HG02678 (cell line): ENCODE measurements at regions not wholly inside any gene's neighbourhood (a gene's known extent, or its start where the extent isn't known, plus 50 kb on each side); places are given as distances from the start of the nearest gene placed in this dataset.

Experiments
- ATAC-seq: cut with Tn5 transposase; IDR thresholded peaks from one replicate; pipeline ENCODE4 v1.9.1; 2021; ENCODE audit warnings: mild to moderate bottlenecking, moderate library complexity; ENCODE audit not compliant: unreplicated experiment

DNA sequence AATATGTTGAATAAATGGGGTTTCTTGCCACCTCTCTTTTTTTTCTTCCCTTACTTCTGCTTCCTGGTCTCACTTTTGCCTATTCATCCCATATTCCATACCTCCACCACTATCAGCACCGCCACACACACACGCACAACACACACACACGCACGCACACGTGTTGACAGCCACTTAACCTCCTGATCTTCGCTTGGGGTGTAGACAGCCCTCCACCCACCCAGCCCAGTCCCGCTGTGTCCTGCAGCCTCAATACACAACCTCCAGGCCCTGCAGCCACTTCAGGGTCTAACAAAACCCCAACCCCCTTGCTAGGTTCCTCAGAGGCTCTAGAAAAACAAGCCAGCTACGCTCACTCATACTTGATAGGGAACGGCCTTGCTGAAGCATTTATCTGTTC is 72.3 kb downstream of the LINC00237 start:
- no peak for ATAC-seq

DNA sequence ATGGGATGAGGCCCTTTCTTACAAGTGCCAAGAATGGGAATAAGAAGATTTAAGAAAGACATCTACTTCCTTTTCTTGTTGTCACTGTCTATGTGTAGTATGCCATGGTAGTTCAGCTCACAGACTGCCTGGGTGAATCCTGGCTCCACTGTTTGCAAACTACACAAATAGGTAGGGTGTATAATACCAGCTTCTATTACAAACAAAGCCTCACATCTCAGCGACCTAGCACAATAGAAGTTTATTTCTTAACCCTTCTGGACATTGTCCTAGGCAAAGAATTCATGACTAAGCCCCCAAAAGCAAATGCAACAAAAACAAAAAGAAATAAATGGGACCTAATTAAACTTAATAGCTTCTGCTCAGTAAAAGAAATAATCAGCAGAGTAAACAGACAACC is 74.5 kb downstream of the LINC00237 start:
- no peak for ATAC-seq

DNA sequence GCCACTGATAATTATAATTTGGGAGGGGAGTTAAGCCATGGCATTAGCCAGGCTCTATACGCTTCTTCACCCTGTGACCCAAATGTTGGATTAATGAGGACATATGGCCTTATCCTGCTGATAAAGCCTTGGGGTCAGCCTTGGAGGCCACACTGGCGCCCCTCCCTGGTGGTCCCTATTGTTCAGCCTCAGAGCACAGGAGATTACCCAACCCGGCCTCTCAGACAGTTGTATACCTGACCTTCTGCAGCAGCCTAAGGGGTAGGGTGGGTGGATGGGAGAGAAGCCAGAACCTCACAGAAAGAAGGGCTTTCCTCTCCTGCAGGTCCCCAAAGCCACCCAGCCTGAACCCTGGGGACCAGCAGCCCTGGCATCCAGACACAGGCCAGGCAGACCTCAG is 76.8 kb downstream of the LINC00237 start:
- ATAC-seq = no peak

DNA sequence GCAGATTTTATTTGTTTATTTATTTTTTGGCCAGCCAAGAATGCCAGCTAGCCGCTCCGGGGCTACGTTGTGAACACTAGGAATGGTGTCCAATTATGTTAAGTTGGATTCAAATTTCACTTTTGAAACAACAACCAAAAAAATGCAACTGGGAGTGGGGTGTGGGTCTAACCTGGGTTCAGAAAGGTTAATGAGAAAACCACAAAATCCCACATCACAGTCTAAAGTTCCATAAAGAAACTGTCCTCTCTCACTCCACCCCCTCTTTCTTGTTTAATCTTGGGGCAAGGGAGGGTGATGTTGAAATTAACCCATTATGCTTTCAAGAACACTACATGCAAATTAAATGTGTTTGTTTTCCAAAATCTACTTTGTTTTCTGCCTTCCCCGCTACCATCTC is 77.2 kb downstream of the LINC00237 start:
- ATAC-seq = no peak

DNA sequence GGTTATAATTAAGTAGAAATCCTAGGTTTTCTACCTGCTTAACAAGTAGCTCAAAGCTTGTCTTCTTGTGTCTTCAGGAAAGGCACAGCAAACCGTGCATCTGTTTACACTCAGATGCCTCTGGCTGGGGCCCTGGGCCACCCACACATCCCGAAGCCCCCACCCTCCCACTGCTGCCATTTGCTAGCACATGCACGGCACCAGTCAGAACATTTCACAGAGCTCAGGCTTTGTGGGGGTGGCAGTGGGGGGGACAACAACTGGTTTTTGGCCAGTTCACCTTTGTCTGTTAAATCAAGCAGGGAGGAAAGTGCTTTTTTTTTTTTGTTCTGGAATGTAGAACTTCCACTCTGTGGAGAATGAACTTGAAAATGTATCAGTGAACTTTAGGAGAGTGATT is 77.7 kb downstream of the LINC00237 start:
- no peak for ATAC-seq

DNA sequence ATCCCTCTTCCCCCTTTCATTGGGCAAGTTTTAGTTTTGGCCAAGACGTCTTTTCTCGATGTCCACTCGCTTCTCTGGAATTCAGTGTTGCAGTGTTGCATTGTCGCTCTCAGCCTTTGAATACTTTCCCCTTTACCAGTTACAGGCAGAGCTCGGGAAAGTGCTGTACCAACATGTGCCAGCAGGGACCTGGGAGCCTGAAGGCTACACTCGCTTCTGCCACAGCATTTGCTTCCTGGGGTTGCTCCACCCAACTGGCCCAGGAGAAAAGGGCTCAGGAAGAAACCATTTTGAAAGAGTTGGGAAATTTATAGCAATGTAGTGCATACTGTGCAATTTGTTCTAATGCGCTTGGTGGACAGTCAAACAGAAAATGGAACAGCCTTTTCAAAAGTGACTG is 78.6 kb downstream of the LINC00237 start:
- ATAC-seq = no peak

DNA sequence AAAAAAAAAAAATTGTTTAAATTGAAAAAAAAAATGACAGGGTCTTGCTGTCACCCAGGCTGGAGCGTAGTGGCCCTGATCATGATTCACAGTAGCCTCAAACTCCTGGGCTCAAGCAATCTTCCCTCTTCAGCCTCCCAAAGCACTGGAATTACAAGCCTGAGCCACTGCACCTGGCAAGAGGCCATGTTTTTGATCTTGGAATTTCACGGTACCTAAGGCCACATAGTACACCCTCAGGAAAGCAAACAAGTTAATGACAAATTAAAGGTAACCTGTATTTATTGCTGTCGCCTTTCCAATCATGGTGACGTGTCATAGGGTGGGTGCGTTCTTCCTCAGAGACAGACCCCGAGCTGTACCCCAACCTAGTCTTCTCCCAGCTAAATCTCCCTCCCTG is 79.2 kb downstream of the LINC00237 start:
- no peak for ATAC-seq

DNA sequence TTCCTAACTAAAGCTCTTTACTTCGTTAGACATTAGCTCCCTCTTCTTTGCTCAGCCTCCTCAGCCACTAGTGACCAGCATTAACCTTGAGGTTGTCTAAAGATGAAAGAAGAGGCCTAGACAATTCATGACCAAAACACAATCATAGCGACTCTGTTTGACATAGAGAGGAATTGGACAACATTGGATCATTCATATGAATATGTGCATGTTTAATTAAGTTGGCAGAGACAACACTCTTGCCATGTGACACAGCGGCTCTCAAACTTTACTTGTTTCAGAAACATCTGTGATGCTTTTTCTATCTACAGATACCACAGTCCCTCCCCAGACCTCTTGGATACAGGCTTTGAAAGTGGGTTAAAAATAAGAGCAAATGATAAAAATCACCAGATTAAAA is 81.7 kb downstream of the LINC00237 start:
- no peak for ATAC-seq

DNA sequence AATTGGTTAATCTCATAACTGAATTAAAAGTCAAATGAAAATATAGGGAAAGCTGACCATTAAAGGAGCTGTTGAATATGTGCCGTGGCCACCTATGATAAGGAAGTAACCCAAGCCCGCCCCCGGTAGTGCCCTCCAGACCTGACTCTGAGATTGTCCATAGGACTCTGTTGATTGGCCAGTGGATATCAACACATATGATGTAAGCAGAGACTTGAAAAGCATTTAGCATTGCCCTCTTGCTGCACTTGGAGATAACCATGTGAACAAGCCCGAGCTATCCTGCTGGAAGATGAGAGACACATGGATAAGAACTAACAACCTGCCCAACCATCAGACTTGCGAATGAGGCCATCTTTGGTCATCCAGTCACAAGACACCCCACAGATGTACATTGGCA is 83.2 kb downstream of the LINC00237 start:
- no peak for ATAC-seq

DNA sequence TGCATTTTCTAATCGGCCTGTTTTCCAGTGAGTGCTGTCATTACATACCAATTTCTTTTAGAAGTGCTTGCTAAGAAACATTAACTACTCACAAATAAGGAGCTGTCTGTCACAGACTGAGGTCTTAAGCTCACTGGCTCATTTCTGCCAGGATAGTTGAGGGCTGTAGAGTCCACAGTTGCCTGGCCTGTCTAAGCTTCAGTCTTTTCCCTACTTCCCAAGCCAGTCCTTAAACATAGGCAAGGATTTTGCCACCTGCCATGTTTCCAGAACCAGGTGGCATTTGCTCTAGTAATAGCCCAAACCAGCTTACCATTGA is 84.7 kb downstream of the LINC00237 start:
- no peak for ATAC-seq

DNA sequence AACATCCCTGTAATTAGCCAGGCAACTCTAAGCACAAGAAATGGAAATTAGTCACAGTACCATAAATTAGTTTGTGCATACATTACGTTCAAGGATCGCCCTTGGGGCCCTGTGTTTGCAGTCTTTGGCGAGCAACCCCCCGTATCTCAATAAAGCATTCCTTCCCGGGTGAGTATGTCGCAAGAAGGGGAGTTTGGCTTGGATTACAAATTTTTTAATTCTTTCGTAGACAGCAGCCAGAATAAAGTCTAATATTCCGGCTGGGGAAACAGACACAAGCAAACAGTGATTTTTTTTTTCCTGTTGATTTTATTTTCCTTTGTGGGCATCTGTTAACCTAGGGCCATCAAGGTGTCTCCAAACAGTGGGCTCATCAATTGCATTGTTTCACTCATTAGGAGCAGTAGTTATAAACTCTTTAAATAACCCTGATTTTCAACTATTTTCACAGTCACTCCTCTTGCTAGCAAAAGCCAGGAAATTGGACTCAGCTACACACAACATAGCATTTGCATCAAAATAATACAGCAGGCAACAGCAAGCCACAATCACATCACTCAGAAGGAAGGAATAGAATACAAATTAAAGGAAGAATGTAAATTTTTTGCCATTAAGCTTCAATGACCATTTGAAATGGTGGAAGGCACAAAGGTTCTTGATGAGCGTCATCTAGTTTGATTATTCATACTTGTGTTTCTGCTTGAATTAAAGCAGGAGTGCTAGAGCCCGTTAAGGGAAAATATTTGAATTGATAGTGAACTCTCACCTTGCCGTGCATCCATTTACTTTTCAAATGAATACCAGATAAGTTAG is 85.3 kb downstream of the LINC00237 start:
- no peak for ATAC-seq

DNA sequence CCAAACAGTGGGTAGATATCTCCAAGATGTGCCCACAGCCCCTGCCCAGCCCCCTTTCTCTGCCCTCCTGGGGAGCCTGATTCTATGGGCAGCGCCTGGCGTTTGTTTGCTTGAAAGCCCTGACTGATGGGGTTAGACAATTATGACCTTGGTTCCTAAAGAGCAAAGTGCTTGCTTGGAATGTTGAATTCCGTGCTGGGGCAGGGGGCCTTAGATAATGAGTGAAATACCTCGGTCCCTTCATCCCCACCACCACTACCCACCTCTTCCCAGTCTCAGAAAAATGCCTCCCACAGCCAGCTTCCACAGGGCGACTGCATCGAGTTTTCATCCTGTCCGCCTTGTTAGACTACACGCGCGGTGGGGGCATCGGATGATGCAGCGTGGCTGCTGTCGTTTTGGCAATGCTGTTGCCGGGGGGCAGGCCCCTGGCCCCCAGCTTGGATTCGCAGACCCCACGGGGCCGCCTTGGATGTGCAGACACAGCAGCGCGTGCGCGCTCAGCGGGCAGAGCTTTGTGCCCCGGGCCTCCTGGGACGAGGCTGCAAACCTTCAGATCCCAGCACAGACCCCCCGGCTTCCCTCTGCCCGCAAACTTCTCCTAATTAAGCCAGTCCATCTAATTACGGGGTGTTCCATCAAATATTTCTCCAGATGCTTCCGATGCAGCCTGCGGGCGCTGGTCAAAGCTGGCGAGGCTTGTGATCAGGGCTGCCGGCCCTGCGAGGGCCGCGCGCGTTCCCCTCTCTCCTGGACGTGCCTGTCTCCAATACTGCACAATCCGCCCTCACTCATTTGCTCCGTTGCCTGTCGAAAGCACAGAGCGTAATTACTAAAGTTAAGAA is 86.1 kb downstream of the LINC00237 start:
- no peak for ATAC-seq

DNA sequence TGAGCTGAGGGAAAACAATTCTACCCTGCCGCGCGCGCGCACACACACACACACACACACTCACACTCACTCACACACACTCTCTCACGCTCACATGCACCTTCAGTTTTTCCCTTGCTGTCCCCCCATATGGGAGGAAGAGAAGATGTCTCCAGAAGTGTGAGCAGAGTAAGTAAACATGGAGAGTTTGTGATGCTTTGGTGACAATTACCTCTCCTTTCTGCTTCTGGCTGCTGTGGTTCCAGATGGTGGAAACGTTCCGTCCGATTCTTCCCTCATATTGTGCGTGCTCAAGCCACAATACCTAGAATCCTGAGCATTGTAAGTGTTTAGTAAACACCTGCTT is 86.7 kb downstream of the LINC00237 start:
- ATAC-seq = no peak

DNA sequence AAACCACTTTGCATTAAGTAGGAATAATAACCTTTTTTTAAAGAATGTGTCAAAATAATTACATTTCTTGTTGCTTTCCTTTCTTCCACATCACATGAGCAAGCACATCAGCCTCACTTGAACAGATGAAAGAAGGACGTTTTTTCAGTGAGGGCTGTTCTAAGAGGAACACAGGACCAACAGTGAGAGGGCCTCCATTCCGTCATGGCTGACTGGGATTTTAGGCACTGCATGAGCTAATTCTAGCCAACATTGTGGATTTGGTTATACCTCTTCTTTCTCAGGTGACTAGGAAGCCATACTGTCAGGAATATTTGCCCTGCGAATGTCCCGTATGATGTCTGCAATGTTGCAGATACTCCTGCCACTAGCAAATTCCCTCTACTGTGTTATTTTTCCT is 87.6 kb downstream of the LINC00237 start:
- ATAC-seq = no peak

DNA sequence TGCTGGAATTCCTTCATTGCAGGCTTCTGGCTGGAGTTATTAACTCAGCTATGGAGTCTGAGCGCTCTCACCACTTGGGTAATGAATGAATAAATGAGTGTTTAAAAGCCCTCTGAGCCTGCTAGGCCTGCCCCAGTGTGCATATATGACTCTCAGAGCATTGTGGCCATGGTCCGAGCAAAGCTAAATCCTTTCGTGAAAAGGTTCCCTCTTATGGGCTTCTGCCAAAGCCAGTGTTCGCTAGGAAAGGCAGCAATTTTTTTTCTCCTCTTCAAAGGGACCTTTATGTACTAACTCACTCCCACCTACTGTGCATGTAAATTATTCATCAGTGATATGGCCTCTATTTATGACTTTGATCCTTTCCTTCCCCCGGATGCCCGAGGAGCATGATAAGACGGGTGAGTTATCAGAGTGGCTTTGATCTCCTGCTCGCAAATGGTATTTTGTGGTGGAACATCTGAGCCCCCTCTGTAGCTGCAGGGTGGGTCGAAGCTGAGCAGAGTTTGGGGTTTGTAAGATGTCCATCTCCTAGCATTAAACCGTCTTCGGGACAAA is 88.6 kb downstream of the LINC00237 start:
- ATAC-seq = no peak

DNA sequence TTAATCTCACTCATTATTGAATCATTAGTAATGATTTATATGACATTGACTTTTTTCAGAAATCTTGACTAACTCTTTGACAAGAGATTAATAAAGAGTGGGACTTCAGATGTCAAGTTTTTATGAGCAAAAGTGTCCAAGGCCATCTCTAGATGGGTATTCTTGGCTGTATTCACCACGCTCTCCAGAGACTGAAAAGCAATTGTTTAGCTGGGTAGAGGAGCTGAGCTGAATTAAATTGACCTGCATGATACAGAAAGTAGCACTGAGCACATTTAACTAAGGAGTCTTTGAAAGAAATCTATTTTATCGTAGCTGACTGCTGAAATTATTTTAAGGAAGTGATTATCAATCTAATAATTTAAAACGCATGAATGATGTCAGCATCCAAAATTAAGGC is 89.4 kb downstream of the LINC00237 start:
- no peak for ATAC-seq

DNA sequence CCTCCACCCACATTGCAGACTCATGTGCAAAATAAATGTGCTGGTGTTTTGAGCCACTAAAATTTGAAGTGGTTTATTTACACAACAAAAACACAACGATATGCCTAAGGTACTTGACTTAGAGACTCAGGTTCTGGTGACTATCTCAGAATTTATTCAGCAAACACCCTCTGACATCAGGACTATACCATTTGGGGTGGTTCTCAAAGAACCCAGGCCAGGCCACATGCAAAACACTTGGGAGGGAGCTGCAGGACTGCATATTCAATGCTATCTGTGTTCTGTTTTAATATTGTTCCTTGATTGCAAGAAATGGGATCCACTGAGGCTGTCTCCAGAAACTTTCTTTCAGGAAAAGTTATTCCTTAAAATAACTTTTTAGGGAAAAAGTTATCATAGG is 91.6 kb downstream of the LINC00237 start:
- no peak for ATAC-seq

DNA sequence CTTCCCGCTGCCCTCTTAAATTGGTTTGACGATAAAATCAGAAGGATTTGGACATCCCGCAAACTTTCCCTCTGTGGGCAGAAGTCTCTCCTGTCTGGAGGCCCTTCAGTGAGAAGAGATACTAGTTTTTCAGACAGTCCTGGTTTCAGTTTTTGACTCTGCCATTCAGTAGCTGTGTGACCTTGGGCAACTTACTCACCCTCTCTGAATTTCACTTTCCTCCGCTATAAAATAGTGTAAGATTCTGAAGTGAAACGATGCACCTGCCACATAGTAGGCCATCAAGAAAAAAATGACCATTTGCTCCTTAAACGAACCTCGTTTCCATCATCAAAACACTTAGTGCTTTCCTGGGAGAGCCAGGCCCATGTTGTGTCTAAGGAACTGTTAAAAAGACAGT is 97.2 kb downstream of the LINC00237 start:
- no peak for ATAC-seq

DNA sequence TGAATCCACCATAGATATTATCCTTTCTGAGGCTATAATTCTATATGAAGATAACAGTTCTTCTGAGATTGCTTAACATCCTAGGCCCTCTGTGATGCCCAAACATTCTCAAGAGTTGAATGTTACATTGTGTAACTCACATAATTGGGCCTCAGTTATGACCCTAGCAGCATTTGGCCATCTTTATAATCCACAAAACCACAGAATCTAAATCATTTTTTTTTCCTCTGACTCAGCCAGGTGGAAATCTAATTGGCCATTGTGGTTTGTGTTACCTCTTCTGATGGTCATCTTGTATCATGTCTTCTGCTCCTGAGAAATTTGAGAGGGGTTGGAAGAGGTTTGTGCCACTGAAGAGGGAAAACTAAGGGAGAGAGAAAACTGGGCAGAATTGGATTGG is 99.5 kb downstream of the LINC00237 start:
- no peak for ATAC-seq

DNA sequence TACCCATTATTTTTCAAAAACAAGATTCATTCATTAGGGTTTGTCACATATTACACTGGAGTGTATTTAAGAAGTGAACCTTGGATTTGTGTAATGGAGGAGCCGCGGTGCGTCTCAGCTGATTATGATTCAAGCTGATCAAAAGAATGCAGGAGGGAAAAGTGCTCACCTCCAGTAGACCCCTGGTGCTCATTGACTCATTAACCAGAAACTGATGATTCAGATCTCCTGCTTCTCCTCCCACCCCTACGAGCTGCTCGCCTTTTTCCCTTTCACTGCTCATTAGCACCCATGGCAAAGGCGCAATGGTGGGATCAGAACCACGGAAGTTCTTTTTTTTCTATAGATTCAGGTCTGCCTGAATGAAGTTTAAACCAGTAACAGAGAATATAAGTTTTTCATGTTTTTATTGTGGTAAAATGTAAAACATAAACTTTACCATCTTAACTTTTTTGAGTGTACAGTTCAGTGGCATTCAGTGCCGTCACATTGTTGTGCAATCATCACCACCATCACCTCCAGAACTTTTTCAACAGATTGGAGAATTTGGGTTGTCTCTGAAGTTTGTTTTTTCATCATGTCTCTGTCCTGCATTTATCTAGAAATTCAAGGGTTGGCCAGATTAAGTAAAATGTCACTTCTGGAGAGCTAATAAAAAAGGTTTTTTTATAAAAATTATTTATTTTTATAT is 101.6 kb downstream of the LINC00237 start:
- ATAC-seq = no peak

DNA sequence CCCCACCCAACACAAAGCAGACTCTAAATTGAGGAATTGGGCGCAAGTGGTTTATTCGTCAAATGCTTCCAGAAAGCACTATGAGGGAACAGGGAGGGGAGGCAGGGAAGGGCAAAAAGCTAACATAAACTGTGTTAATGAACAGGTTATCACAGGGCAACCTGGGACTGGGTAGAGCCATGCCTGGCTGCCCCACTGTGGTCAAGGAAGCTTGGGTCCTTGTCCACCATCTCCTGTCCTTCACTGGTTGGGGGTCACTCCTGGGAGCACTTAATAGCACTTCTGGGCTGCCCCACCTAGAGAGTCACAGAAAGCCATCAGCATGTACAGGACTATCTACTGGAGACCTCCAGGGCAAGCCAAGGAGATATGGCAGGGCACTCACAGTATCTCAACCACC is 102.3 kb downstream of the LINC00237 start:
- ATAC-seq = no peak

DNA sequence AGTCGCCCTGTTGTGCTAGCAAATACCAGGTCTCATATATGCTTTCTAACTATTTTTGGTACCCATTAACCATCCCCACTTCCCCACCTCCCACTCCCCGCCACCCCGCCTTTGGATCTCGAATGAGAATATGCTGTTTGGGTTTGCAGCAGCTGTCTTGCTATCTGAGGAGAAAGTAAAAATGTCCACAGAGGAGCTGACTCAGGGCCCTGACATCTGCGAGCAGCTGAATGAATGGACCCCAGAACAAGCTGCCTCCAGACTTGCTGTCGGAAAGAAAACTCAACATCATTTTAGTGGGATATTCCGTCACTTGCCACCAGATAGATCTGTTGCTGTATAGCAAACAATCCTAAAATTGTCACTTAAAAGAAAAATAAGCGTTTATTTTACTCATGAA is 103.7 kb downstream of the LINC00237 start:
- no peak for ATAC-seq
